ENCODE measurements at regions not wholly inside any gene's neighbourhood (a gene's known extent, or its start where the extent isn't known, plus 50 kb on each side); places are given as distances from the start of the nearest gene placed in this dataset.

DNA sequence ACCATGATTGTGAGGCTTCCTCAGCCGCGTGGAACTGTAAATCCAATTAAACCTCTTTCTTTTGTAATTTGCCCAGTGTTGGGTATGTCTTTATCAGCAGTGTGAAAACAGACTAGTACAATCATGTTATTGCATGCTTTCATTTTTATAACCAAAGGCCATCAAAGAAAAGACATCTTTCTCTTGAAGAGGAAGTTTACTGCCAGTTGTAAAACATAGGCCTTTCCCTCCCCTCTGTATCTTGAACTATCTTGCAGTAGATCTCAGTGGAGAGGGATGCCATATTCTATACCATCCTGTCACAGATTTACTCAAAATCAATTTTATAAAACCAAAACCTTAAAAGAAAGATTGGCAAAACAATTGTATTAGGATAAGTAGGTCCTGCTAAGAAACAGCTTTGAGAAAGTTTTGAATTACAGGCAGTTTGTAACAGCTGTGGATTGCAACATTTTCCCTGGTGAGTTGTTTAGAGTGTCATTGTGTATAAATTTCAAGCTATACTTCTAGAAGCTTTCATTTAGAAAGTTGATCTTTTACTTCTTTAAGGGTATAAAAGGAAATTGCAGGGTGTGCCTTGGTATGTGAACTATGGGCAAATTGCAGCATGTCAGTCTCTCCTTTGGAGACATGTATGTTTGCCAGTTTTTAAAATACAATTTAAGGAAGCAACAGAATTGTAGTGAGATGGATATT is 128.0 kb downstream of the ATP23 start:
- TF ChIP-seq, protein P1, sequence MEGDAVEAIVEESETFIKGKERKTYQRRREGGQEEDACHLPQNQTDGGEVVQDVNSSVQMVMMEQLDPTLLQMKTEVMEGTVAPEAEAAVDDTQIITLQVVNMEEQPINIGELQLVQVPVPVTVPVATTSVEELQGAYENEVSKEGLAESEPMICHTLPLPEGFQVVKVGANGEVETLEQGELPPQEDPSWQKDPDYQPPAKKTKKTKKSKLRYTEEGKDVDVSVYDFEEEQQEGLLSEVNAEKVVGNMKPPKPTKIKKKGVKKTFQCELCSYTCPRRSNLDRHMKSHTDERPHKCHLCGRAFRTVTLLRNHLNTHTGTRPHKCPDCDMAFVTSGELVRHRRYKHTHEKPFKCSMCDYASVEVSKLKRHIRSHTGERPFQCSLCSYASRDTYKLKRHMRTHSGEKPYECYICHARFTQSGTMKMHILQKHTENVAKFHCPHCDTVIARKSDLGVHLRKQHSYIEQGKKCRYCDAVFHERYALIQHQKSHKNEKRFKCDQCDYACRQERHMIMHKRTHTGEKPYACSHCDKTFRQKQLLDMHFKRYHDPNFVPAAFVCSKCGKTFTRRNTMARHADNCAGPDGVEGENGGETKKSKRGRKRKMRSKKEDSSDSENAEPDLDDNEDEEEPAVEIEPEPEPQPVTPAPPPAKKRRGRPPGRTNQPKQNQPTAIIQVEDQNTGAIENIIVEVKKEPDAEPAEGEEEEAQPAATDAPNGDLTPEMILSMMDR (IDR thresholded peaks at IDR 0.05; ENCODE audit: low read depth, low read length, missing input control), result no peak
- TF ChIP-seq RAD21 (IDR thresholded peaks at IDR 0.05) (no peak), GABPA (IDR thresholded peaks at IDR 0.05 in 1 of 2, conservative IDR thresholded peaks at IDR 0.05 in 1 of 2) (no peak), YY1 (IDR thresholded peaks at IDR 0.05) (no peak), EGR1 (IDR thresholded peaks at IDR 0.05; ENCODE audit: low read depth in 2 of 2) (no peak), TAF1 (conservative IDR thresholded peaks at IDR 0.05) (no peak), HNF4G (IDR thresholded peaks at IDR 0.05) (no peak), NR2F2 (IDR thresholded peaks at IDR 0.05) (no peak)
- TF ChIP-seq, protein P2, sequence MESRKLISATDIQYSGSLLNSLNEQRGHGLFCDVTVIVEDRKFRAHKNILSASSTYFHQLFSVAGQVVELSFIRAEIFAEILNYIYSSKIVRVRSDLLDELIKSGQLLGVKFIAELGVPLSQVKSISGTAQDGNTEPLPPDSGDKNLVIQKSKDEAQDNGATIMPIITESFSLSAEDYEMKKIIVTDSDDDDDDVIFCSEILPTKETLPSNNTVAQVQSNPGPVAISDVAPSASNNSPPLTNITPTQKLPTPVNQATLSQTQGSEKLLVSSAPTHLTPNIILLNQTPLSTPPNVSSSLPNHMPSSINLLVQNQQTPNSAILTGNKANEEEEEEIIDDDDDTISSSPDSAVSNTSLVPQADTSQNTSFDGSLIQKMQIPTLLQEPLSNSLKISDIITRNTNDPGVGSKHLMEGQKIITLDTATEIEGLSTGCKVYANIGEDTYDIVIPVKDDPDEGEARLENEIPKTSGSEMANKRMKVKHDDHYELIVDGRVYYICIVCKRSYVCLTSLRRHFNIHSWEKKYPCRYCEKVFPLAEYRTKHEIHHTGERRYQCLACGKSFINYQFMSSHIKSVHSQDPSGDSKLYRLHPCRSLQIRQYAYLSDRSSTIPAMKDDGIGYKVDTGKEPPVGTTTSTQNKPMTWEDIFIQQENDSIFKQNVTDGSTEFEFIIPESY (IDR thresholded peaks at IDR 0.05), result no peak
- TF ChIP-seq, protein P3, sequence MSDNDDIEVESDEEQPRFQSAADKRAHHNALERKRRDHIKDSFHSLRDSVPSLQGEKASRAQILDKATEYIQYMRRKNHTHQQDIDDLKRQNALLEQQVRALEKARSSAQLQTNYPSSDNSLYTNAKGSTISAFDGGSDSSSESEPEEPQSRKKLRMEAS (IDR thresholded peaks at IDR 0.05), result no peak

Data from liver (tissue), 3 donors.